ENCODE measurements at regions not wholly inside any gene's neighbourhood (a gene's known extent, or its start where the extent isn't known, plus 50 kb on each side); places are given as distances from the start of the nearest gene placed in this dataset.
"Not testable (repeated sequence)": the region's sequence is repeated elsewhere in the genome, so short reads cannot be mapped to it uniquely, and the experiment has no call there.

GRCh38 chr21:34217263-34217662 is 143.9 kb downstream of the MRPS6 start:
- no peak for DNase-seq (ENCODE audit: low read depth in 3 of 3, low spot score in 2 of 3)

DNA sequence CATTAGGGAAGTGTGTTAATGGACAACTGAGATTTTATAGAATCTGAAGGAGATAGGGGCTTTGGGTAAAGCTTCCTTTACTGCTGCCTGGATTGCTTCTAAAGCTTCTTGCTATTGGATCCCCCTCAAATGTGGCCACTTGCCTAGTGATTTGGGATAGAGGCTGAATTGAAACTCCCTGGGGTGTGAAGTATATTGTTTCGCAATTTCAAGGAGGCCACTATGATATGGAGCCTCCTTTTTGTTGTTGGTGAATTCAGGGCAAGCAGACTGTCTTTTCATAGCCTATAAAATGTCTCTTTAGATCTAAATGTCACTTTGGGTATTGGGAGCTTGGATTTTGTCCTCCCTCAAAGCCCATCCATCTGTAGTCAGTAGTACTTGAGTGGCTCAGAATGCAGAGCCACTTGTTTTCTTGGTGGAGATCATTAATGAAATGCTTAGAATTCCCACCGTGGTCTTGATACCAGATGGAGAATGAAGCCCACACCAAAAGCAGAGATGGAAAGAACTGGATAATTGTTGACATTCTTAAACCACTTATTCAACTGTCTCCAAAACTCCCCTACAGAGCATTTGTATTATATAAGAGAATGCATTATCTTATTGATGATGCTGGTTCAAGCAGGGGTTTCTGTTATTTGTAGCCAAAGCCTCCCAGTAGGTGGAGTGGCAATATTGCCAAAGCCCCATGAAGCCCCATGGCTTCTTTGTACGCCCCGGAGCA is 144.3 kb upstream of the KCNE2 start:
- no peak for DNase-seq (ENCODE audit: low read depth in 3 of 3, low spot score in 2 of 3)

- no peak for DNase-seq (ENCODE audit: low read depth in 3 of 3, low spot score in 2 of 3)
Observed at GRCh38 chr21:34220556-34221195, 143.1 kb upstream of the KCNE2 start.

DNA sequence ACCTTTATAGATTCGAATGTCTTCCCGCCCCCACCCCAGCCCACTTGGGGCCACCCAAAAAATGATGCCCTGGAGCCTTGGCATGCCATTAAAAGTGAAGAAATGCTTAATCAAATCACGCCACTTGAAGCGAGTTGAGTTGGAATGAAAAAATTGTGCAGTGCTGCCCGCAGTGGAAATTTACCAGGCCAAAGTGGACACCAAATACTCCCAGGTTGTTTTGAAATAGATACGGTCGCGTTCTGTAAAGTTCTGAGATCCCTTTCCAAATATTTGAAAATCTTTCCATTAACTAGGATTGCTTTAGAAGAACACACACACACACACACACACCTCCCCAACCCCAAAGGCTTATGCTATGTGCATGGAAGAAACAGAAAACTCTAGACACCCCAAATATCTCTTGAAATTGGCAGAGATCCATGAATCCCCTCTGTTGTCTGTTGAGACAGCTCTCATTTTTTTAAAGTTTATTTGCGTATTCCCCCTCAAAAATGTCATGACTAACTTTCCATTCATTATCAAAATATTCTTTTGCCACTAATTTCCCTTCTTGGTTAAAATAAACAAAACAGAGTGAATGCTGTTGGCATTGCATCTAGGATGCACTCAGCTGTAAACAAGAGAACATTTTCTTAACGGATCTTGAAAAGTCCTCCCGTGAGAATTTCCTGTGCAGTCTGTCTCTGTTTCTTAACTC is 142.3 kb upstream of the KCNE2 start:
- no peak for DNase-seq (ENCODE audit: low read depth in 3 of 3, low spot score in 2 of 3)

GRCh38 chr21:34222031-34222335 is 141.8 kb upstream of the KCNE2 start:
- DNase-seq (ENCODE audit: low read depth in 3 of 3, low spot score in 2 of 3): no peak

- DNase-seq (ENCODE audit: low read depth in 3 of 3, low spot score in 2 of 3): no peak
Observed at GRCh38 chr21:34223376-34223775, 140.4 kb upstream of the KCNE2 start.

GRCh38 chr21:34227386-34227852 is 136.4 kb upstream of the KCNE2 start:
- no peak for DNase-seq (ENCODE audit: low read depth in 3 of 3, low spot score in 2 of 3)

DNA sequence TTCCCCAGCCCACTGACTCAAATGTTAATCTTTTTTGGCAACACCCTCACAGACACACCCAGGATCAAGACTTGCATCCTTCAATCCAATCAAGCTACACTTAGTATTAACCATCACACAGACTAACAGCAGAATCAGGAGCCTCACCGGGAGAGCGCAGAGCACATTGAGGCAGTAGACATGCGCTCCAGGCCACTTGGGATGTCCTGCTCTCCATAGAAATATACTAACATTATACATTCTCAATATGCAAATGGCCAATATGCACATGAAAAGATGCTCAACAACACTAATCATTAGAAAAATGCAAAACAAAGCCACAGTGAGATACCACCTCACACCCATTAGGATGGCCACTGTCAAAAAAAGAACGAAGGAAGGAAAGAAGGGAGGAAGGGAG is 135.0 kb upstream of the KCNE2 start:
- DNase-seq (ENCODE audit: low read depth in 3 of 3, low spot score in 2 of 3): no peak

GRCh38 chr21:34229353-34229752 is 134.5 kb upstream of the KCNE2 start:
- no peak for DNase-seq (ENCODE audit: low read depth in 3 of 3, low spot score in 2 of 3)

DNA sequence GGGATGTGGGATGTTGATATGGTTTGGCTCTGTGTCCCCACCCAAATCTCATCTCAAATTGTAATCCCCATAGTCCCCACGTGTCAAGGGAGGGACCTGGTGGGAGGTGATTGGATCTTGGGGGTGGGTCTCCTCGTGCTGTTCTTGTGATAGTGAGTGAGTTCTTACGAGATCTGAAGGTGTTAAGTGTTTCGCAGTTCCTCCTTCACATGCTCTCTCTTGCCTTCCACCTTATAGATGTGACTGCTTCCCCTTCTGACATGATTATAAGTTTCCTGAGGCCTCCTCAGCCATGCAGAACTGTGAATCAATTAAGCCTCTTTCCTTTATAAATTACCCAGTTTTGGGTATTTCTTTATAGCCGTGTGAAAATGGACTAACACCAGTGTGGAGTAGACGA is 130.1 kb upstream of the KCNE2 start:
- DNase-seq (ENCODE audit: low read depth in 3 of 3, low spot score in 2 of 3): not testable (repeated sequence)

GRCh38 chr21:34235514-34235913 is 128.3 kb upstream of the KCNE2 start:
- no peak for DNase-seq (ENCODE audit: low read depth in 3 of 3, low spot score in 2 of 3)

DNA sequence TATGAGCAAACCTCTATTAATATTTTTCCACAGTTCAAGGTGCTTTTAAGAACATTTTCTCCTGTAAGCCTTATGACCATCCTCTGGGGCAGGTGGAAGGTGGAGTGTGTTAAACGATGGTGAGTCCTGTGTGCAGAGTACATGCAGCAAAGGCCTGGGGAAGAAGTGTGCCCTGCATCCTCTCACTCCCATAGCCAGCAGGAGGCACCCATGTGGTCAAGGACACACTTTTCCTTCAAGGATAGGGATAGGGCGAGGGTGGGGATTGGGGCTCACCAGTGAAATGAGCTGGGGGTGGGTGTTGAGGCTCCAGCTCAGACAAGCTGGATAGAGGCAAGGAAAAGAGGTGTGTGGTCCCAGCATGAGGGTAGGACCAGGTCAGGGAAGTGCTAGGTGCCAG is 120.8 kb upstream of the KCNE2 start:
- DNase-seq (ENCODE audit: low read depth in 3 of 3, low spot score in 2 of 3): no peak

DNA sequence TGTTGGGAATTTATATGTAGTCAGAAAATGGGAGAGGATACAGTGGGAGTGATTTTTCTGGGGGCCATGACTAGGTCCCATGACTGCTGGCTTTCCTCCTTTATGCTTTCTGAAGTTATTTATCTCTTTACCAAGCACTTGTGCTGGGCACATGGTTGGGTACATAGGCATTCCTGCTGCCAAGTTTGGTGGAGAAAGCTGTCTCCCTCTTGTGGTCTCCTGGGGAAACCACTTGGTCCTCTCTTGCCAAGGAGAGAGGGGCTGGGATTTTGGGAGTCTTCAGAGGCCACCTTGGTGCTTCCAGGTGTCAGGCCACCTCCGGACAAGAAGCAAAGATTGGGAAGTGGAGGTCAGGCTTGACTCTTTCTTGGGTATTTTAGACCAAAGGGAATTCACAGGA is 120.2 kb upstream of the KCNE2 start:
- no peak for DNase-seq (ENCODE audit: low read depth in 3 of 3, low spot score in 2 of 3)

GRCh38 chr21:34252751-34253150 is 111.1 kb upstream of the KCNE2 start:
- DNase-seq (ENCODE audit: low read depth in 3 of 3, low spot score in 2 of 3): no peak

DNA sequence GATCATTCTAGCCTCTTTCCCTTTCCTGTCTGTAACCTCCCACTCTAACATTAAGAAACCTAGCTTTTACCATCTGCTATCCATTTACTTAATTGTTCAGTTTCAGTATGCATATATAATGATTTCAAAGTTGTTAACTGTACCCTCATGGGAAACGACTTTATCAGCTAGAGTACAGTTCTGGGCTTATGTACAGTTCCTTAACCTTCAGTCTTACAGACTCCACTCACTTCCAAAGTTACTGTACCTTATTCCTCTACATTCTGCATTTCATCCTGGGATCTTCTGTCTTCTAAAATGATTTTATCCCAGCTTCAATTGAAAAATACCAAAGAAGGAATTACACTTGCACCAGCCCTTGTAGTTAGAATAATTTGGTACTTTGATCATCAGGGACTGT is 108.7 kb upstream of the KCNE2 start:
- DNase-seq (ENCODE audit: low read depth in 3 of 3, low spot score in 2 of 3): no peak

- DNase-seq (ENCODE audit: low read depth in 3 of 3, low spot score in 2 of 3): no peak
Observed at GRCh38 chr21:34260277-34261008, 103.4 kb upstream of the KCNE2 start.

- no peak for DNase-seq (ENCODE audit: low read depth in 3 of 3, low spot score in 2 of 3)
Observed at GRCh38 chr21:34261841-34262468, 101.9 kb upstream of the KCNE2 start.

- no peak for DNase-seq (ENCODE audit: low read depth in 3 of 3, low spot score in 2 of 3)
Observed at GRCh38 chr21:34262469-34262845, 101.3 kb upstream of the KCNE2 start.

DNA sequence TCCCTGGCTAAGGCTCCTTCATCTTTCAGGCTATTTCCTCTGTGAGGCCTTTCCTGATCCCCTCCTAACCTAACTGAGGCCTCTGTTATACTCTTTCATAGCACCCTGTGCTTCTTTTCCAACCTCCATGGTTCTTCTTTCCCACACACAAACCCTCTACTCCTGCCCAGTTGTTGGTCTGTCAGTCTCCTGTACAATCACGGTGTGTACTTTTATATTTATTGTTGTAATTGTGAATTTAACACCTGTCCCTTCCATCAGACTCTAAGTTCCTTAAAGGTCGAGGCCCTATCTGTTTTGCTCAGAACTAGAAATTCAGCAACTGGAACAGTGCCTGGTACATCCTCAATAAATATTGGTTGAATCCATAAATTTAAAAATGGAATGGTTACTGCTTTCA is 100.2 kb upstream of the KCNE2 start:
- no peak for DNase-seq (ENCODE audit: low read depth in 3 of 3, low spot score in 2 of 3)

GRCh38 chr21:34266351-34266750 is 97.5 kb upstream of the KCNE2 start:
- DNase-seq (ENCODE audit: low read depth in 3 of 3, low spot score in 2 of 3): no peak

DNA sequence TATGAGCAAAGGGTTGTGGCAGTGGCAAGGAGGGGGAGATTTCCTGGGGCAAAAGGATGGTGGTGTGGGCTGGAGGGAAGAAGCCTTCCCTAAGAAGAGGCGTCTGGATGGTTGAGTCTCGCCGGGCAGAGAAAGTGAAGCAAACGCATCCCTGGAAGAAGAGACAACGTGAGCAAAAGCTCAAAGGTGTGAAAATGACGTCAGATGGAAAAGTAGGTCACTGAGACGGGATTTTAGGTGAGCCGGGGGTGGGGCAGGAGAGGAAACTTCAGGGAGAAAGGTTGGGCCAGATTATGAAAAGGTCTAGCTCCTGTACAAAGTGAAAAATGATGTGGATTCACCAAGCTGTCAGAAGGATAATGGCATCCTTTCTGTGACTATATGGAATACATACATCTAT is 95.3 kb upstream of the KCNE2 start:
- DNase-seq (ENCODE audit: low read depth in 3 of 3, low spot score in 2 of 3): no peak

Measured in right renal cortex interstitium (tissue), 3 donors.